GM19025 (cell line): ENCODE measurements at regions not wholly inside any gene's neighbourhood (a gene's known extent, or its start where the extent isn't known, plus 50 kb on each side); places are given as distances from the start of the nearest gene placed in this dataset.

ENCODE experiments used
- ATAC-seq: cut with Tn5 transposase; IDR thresholded peaks from one replicate; pipeline ENCODE4 v1.9.1; 2021; ENCODE audit warnings: mild to moderate bottlenecking, low read depth, moderate library complexity; ENCODE audit not compliant: unreplicated experiment

DNA sequence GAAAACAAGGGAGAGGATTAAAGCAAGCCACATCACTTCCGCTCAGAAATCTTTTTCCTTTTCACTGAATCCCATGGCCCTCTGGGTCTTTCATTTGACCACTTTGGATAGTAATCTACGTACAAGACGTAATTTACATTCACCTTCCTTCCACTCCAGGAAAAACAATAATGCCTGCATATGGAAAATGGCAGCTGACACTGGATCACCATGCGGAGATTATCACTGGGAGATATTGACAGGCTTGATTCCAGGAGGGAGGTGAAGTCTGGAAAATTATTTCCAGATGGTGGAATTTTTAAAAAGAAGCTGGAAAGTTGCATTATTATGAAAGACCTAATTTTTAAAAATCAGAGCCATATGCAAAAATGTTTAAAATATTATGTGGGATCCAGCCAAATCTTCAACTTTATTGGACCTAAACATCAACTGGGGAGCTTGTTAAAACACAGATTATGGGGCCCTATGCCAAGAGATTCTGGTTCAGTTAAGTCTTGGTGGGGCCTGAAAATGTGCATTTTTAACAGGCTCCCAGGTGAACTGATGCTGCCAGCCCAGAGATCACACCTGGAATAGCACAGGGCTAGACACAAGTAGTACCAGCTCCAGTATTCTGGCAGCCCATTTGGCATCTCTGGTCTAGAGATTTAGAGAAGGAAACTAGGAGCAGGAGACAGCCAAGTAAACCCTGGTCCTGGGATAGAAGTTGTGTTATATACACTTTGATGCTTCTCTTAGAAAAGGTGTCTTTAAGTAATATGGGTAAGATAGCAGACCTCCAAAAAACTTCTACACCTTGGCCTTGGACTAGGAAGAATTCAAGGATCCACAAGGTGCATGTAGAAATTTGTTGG is 290.3 kb upstream of the LDB2 start:
- no peak for ATAC-seq

DNA sequence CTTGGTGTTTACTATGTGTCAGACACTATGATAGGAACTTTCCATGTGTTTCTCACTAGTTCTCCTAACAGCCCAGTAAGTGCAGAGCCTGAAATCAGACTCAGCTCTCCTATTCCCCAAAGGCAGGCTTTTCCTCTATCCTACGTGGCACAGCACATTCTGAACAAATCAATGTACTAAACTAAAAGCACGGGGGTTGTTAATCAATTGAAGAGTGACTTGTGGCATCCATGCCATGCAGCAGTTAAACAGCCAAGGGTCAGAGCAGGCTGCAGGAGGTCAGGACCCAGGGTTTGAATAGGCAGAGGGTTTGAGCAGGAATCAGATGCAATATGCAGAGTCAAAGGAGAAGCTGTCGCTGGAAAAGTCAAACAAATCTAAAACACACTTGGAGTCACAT is 289.7 kb upstream of the LDB2 start:
- no peak for ATAC-seq

DNA sequence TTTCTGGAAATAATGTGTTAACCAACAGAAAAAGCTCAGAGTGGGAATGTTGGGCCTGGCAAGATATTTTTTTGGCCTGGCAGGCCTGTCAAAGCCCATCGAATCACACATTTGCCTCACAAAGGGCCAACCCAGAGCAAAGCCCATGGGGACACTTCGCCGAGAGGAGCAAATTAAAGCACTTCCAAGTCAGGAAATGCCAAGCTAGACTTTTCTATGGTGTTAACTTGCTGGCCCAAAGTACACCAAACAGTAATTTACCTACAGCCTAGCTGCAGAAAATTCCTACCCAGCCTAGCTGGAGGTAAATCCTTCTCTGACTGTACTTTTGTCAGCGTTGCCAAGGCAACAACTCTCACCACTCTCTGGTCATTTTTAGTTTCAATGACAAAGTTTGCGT is 288.6 kb upstream of the LDB2 start:
- ATAC-seq = no peak

DNA sequence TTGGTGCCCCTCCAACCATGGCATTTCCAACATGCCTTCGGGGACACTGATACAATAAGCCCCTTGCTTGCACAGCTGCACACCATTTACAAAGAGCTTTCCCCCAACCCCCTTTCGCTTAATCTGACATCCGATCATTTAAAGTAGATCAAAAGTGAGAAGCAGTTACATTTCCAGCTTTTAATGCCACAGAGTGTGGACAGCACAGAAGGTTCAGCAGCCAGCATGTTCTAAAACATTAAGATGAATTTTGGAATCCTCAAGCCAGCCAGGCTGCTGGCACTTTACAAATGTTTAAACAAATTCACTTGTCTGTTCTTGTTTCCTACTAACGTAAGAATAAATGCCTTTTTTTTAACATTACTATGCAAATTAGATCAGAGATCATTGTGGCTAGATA is 284.4 kb upstream of the LDB2 start:
- no peak for ATAC-seq

GRCh38 chr4:17174751-17175150 is 276.3 kb upstream of the LDB2 start:
- ATAC-seq = no peak

DNA sequence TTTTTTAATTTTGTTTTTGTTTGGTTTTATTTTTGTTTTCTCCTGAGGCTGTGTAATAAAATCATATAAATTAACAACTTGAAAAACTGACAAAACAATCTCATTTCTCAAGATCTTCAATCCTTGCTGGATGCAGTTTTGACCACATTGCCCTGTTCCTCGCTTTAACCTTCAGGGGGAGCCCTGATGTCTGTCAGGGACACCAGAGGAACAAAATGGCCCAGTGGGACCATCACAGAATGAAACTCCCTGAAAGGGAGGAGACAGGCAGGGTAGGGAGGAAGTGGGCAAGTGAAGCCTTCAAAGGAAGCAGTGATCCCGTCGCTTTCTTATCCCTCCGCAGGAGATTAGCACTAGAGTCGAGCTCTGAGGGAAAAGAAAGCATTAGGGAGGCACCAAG is 274.9 kb upstream of the LDB2 start:
- ATAC-seq = no peak

DNA sequence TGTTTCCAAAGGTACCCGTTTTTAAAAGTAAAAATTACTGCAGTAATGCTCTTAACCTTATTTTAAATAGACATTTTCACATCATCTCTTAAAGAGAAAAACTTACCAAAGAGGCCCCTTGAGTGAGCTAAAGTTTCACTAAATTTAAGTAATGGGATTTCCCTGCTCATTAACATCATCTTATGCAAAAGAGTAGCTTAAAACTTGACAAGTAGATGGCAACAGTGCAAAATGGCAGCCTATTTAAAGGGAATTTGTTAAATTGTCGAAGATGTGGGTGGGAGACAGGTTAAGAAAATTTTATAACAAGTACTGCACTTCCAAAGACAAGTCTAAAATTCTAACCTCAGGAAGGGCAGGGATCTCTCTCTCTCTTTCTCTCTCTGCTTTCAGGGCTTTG is 271.7 kb upstream of the LDB2 start:
- no peak for ATAC-seq

- no peak for ATAC-seq
Observed at GRCh38 chr4:17169699-17170098, 271.3 kb upstream of the LDB2 start.

GRCh38 chr4:17168571-17168970 is 270.1 kb upstream of the LDB2 start:
- no peak for ATAC-seq

GRCh38 chr4:17166954-17167353 is 268.5 kb upstream of the LDB2 start:
- no peak for ATAC-seq

GRCh38 chr4:17165286-17165685 is 266.8 kb upstream of the LDB2 start:
- ATAC-seq = no peak

GRCh38 chr4:17164666-17165065 is 266.2 kb upstream of the LDB2 start:
- ATAC-seq = no peak

DNA sequence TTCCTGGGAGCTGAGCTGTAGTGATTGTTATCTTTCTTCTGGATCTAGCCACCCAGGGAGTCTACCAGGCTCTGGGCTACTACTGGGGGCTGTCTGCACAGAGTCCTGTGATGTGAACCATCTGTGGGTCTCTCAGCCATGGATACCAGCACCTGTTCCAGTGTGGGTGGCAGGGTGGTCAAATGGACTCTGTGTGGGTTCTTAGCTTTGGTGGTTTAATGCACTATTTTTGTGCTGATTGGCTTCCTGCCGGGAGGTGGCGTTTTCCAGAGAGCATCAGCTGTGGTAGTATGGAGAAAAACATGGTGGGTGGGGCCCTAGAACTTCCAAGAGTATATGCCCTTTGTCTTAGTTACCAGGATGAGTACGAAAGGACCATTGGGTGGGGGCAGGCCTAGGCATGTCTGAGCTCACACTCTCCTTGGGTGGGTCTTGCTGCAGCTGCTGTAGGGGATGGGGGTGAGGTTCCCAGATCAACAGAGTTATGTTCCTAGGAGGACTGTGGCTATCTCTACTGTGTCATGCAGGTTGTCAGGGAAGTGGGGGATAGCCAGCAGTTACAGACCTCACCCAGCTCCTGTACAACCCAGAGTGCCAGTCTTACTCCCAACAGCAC is 264.8 kb upstream of the LDB2 start:
- no peak for ATAC-seq

GRCh38 chr4:17157304-17157703 is 258.9 kb upstream of the LDB2 start:
- ATAC-seq = no peak

DNA sequence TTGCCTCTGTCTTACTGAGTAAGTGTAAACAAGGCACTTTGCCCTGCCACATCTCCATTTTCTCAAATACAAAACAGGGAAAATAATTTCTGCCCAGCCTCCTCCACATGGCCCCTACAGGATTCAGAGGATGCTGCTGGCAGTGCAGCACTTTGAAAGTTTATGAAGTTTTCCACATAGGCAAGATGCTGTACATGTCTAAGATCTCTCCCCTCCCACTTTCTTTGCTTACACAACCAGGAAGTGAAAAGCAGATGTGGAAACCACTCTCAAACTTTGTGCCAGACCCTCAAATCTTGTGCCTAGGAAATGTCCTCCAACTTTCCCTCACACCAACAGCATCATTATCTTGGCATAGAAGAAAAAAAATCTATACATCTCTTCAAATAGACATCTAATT is 257.0 kb upstream of the LDB2 start:
- no peak for ATAC-seq

DNA sequence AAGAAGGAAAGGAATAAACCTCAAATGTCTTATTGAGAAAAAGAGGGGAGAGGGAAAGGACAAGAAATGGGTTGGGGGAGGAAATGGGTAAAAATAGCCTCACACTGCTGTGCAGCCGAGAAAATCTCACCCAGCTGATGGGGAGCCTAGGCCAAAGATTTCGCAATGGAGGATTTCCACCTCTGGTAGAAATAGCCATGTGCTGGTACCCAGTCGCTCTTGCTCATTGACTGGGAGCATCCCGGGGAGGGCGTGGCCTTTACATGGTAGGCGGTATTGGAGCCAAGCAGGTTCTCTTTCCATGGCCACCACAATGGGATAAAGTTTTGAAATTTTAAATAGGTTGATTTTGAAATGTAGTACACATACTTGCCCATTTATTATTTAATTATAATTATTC is 255.1 kb upstream of the LDB2 start:
- ATAC-seq = no peak

DNA sequence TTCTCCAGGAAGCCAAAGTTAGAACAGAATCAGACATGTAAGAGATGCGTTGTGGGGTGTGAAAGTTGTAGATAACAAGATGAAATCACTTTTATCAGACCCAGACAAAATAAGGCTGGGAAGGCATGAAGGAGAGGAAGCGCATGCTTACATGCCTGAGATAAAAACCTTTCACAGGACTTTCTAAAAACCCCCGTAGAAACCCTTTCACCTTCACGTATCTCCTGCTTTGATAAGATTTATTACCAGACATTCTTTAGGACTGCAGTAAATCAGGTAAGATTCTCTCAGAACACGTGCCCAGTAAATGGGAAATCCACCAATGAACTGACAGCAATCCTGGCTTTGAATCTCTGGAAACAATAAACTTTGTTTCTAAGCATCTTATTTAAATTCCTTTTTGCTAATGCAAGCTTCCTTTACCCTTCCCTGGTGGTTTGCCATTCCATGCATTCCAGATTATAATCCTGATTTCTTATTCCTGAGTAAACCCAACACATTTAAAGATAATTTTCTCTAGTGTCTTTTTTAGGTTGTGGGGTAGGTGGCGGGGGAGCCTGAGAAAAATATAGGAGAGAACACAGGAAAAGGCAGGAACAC is 254.6 kb upstream of the LDB2 start:
- no peak for ATAC-seq

DNA sequence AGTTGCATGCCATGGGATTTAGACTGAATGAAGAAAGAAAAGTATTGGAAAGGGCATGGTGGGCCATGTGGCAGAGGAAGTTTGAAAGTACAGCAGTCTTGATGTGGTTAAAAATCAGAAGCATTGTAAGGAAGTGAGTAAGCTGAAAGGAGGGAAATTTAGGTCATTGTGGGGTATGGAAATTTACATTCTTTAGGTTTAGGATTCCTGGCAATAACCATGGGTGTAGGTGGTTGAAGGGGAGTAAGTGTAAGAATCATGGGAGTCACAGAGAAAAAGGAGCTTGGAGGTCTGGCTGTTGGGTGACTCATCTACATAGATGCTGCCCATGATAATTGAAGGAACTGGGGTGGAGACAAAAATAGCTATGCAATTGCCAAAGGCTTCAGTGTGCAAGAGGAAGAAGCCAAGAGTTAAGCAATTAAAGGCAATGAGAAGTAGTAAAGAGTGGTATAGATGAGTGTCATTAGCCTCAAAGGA is 243.8 kb upstream of the LDB2 start:
- no peak for ATAC-seq

- no peak for ATAC-seq
Observed at GRCh38 chr4:17138847-17139246, 240.4 kb upstream of the LDB2 start.

- ATAC-seq = no peak
Observed at GRCh38 chr4:17134565-17134964, 236.1 kb upstream of the LDB2 start.

- no peak for ATAC-seq
Observed at GRCh38 chr4:17134100-17134499, 235.7 kb upstream of the LDB2 start.

DNA sequence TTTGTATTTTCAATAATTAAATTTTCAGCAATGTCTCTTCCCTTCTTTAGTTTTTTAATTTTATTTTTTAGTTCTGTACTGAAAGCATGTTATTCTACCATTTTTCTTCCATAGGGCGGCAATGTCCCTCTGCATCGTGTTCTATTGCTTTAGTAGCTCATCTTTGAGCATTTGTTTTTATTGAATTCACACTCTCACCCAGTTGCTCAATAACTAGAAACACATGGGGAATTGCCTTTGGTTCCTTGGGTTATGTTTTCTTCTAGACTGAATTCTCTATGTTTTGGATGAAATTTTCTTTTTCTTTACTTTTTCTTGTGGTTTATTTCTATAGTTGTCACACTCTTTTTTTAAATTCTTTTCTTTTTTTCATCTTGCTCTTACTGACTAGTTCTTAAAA is 233.8 kb upstream of the LDB2 start:
- no peak for ATAC-seq
